HCT116 (cell line): ENCODE measurements at regions not wholly inside any gene's neighbourhood (a gene's known extent, or its start where the extent isn't known, plus 50 kb on each side); places are given as distances from the start of the nearest gene placed in this dataset.

Experiments used
- ATAC-seq: fragments of 200-7000 bp; cut with Tn5 transposase; 2 replicates; pipeline ENCODE4 v1.9.1; 2020; ENCODE audit warnings: mild to moderate bottlenecking, moderate library complexity
- BruUV-seq: library from RNA; stranded (reverse); fragments of 400-500 nt; replicated peaks from 2 replicates; lab custom pipeline; 2021; lab: Mats Ljungman, UMichigan
- CTCF ChIA-PET: fragments of 300-600 bp; sonication (Branson Sonifier 250); formaldehyde crosslinking; loops from one replicate; lab custom pipeline; 2021; ENCODE audit warnings: antibody characterized with exemption; lab: Charles Lee
- POLR2A ChIA-PET: fragments of 300-600, 350-600 bp; sonication (Branson Sonifier 250); formaldehyde crosslinking; loops from one replicate; lab custom pipeline; 2021; ENCODE audit warnings: antibody characterized with exemption; lab: Charles Lee
- RAD21 ChIA-PET, 2 experiments: fragments of 300-600 bp; sonication (Branson Sonifier 250); formaldehyde crosslinking; loops; one replicate each; lab custom pipeline; 2023; ENCODE audit warnings: low total read pairs in 2 of 2; ENCODE audit not compliant: uncharacterized antibody in 2 of 2, unreplicated experiment in 2 of 2, low non-redundant PET in 1 of 2; lab: Charles Lee
- DNase-seq: peaks from one replicate; pipeline ENCODE4 v3.0.0-alpha.2; 2010; ENCODE audit warnings: low read depth, low spot score
- H2AFZ ChIP-seq: fragments of 200-600 bp; shearing (Covaris generic), sonication (generic); 2 replicates; pipeline ENCODE4 v1.6.1; 2017; ENCODE audit warnings: low read depth, mixed run types, mixed read lengths, antibody characterized with exemption, low read length; ENCODE audit not compliant: poor library complexity, severe bottlenecking
- H3K27ac ChIP-seq: 2 replicates; pipeline ENCODE4 v1.5.1; 2012; ENCODE audit warnings: low read depth, low read length
- H3K27me3 ChIP-seq: fragments of 200-600 bp; sonication (generic); 2 replicates; pipeline ENCODE4 v1.6.1; 2016; ENCODE audit warnings: mixed run types, low read length, mixed read lengths; ENCODE audit not compliant: insufficient read depth
- H3K36me3 ChIP-seq, 2 experiments: fragments of 200-500 bp in 1 of 2; fragments of 200-600 bp in 1 of 2; sonication (Bioruptor generic) in 1 of 2; sonication (generic) in 1 of 2; 2 replicates each; pipeline versions ENCODE4 v1.5.1 to v1.6.1; 2014 to 2016; ENCODE audit warnings: low read length in 2 of 2, inconsistent platforms in 1 of 2, mixed read lengths in 1 of 2, mixed run types in 1 of 2; ENCODE audit not compliant: insufficient read depth in 2 of 2, control insufficient read depth in 1 of 2
- H3K4me1 ChIP-seq, 2 experiments: fragments of 200-600 bp in 1 of 2; sonication (generic) in 1 of 2; 2 replicates each; pipeline versions ENCODE4 v1.5.1 to v1.6.1; 2012 to 2017; ENCODE audit warnings: low read length in 2 of 2, inconsistent platforms in 1 of 2, mild to moderate bottlenecking in 1 of 2, mixed read lengths in 1 of 2, mixed run types in 1 of 2, moderate library complexity in 1 of 2; ENCODE audit not compliant: insufficient read depth in 2 of 2, control insufficient read depth in 1 of 2
- H3K4me2 ChIP-seq: fragments of 200-600 bp; sonication (generic); 2 replicates; pipeline ENCODE4 v1.6.1; 2017; ENCODE audit warnings: mixed run types, low read length, mixed read lengths
- H3K4me3 ChIP-seq, 2 experiments: fragments of 200-600 bp in 1 of 2; sonication (generic) in 1 of 2; replicated peaks in 1 of 2; 2 replicates each; pipeline ENCODE4 v1.5.1; 2011 to 2016; ENCODE audit warnings: low read length in 2 of 2, control low read depth in 1 of 2, low read depth in 1 of 2, mild to moderate bottlenecking in 1 of 2, mixed read lengths in 1 of 2, mixed run types in 1 of 2
- H3K79me2 ChIP-seq: fragments of 200-600 bp; sonication (generic); 2 replicates; pipeline ENCODE4 v1.6.1; 2017; ENCODE audit warnings: mild to moderate bottlenecking, mixed run types, low read length, moderate library complexity, mixed read lengths; ENCODE audit not compliant: insufficient read depth
- H3K9ac ChIP-seq: fragments of 200-600 bp; sonication (generic); 2 replicates; pipeline ENCODE4 v1.6.1; 2016; ENCODE audit warnings: low read length, mixed read lengths
- H3K9me2 ChIP-seq: fragments of 200-600 bp; sonication (generic), shearing (Covaris generic); 2 replicates; pipeline ENCODE4 v1.6.1; 2017; ENCODE audit warnings: mixed run types, mild to moderate bottlenecking, moderate library complexity; ENCODE audit not compliant: insufficient read depth
- H3K9me3 ChIP-seq, 2 experiments: fragments of 200-500 bp in 1 of 2; fragments of 200-600 bp in 1 of 2; sonication (Bioruptor generic) in 1 of 2; sonication (generic) in 1 of 2; 2 replicates each; pipeline ENCODE4 v1.6.1; 2014 to 2017; ENCODE audit warnings: low read length in 2 of 2, mixed read lengths in 2 of 2, inconsistent platforms in 1 of 2, low read depth in 1 of 2, mild to moderate bottlenecking in 1 of 2, mixed run types in 1 of 2, moderate library complexity in 1 of 2; ENCODE audit not compliant: control insufficient read depth in 1 of 2, insufficient read depth in 1 of 2
- H4K20me1 ChIP-seq: fragments of 200-600 bp; sonication (generic), shearing (Covaris generic); 2 replicates; pipeline ENCODE4 v1.6.1; 2017; ENCODE audit warnings: mixed run types, mild to moderate bottlenecking, moderate library complexity; ENCODE audit not compliant: insufficient read depth
- ELF1 ChIP-seq: IDR thresholded peaks from 2 replicates; pipeline ENCODE4 v1.6.1; 2012; ENCODE audit warnings: low read depth, borderline replicate concordance
- SP1 ChIP-seq: IDR thresholded peaks from 2 replicates; pipeline ENCODE4 v1.6.1; 2012; ENCODE audit warnings: low read depth
- YY1 ChIP-seq: IDR thresholded peaks from 2 replicates; pipeline ENCODE4 v1.6.1; 2011; ENCODE audit warnings: low read length, low read depth, moderate library complexity, mild to moderate bottlenecking; ENCODE audit not compliant: insufficient replicate concordance; ENCODE audit errors: extremely low read depth
- intact Hi-C: fragments of 100-400 bp; cut with micrococcal nuclease; formaldehyde crosslinking; loops from 2 replicates; pipeline ENCODE4 v1.10.0; 2022
- TF ChIP-seq, protein P1 (sequence below): IDR thresholded peaks from 2 replicates; pipeline ENCODE4 v1.6.1; 2012; ENCODE audit warnings: low read depth

DNA sequence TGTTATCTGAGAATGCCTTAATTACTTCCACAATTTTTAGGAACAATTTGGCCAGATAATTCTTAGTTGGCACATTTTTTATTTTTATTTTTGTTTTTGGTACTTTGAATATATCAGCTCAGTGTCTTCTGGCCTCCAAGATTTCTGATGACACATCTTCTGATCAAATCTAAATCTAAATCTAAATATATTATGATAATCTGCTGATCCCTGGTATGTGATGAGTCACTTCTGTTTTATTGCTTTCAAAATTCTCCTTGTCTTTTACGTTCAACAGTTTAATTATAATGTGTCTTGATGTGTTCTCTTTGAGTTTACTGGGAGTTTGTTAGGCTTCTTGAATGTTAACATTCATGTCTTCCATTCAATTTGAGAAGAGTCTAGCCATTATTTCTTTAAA lies 436.8 kb downstream of the CDH9 start (continued):
- TF ChIP-seq, protein P1, sequence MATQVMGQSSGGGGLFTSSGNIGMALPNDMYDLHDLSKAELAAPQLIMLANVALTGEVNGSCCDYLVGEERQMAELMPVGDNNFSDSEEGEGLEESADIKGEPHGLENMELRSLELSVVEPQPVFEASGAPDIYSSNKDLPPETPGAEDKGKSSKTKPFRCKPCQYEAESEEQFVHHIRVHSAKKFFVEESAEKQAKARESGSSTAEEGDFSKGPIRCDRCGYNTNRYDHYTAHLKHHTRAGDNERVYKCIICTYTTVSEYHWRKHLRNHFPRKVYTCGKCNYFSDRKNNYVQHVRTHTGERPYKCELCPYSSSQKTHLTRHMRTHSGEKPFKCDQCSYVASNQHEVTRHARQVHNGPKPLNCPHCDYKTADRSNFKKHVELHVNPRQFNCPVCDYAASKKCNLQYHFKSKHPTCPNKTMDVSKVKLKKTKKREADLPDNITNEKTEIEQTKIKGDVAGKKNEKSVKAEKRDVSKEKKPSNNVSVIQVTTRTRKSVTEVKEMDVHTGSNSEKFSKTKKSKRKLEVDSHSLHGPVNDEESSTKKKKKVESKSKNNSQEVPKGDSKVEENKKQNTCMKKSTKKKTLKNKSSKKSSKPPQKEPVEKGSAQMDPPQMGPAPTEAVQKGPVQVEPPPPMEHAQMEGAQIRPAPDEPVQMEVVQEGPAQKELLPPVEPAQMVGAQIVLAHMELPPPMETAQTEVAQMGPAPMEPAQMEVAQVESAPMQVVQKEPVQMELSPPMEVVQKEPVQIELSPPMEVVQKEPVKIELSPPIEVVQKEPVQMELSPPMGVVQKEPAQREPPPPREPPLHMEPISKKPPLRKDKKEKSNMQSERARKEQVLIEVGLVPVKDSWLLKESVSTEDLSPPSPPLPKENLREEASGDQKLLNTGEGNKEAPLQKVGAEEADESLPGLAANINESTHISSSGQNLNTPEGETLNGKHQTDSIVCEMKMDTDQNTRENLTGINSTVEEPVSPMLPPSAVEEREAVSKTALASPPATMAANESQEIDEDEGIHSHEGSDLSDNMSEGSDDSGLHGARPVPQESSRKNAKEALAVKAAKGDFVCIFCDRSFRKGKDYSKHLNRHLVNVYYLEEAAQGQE, result no peak
- TF ChIP-seq ELF1, result no peak
- no peak for TF ChIP-seq YY1

DNA sequence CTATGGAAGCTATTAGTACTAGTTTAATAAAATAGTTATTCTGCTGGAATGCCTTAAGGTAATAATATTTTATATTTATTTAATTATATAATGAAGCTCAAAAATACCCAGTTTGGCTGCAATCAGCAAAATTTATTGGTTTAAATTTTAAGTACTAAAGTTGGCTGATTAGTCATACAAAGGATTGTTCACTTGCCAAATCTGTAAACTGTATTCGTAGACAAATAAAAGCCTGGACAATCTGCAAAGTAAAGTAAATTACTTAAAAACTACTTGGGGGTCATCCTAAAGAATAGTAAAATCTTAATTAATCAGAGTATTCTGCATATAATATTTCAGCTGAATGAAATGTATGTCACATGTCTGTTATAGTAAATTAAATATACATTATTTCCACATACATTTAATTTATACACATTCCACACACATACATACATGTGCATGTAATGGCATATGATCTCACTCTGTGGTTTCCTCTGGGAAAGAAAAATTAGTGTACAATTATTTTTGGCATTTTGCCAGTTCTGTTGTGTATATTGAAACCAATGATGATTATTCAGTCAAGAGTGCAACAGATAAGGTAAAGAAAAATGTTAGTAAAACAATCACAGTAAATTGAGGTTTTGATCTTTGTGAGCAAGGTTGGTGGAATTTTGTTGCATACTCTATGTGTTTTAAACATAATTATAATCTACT lies 455.9 kb downstream of the CDH9 start:
- Histone ChIP-seq H3K4me1 (no peaks in the 10 kb centered on the region), H3K79me2 (no peaks in the 10 kb centered on the region), H4K20me1 (no peaks in the 10 kb centered on the region), H3K9me3 (peaks cover 4 to 17% of the 10 kb centered on the region in 2 experiments; a peak in 2 of 4 replicates), H3K4me3 (no peak overlapping the region), H3K9ac (no peak overlapping the region), H3K9me2 (no peaks in the 10 kb centered on the region), H2AFZ (no peak overlapping the region), H3K36me3 (no peaks in the 10 kb centered on the region), H3K27ac (no peak overlapping the region), H3K4me2 (no peak overlapping the region)
- no TSS peak for BruUV-seq
- DNase-seq, result no peak
- ChIA-PET CTCF (no interaction called here), RAD21 (no interaction called here), POLR2A (no interaction called here)
- intact Hi-C loops, result no loop called here
- ATAC-seq, result no peak
- TF ChIP-seq SP1, result no peak
- TF ChIP-seq, all 23 proteins: peak for 0
- H3K27me3 ChIP-seq, result no peaks in the 10 kb centered on the region
